ENCODE measurements at regions not wholly inside any gene's neighbourhood (a gene's known extent, or its start where the extent isn't known, plus 50 kb on each side); places are given as distances from the start of the nearest gene placed in this dataset.

GRCh38 chr4:97105347-97106099 is 1037.8 kb downstream of the STPG2 start:
- POLR2A ChIA-PET (ENCODE audit: low non-redundant PET), result no interaction called here
- TF ChIP-seq, protein P1, sequence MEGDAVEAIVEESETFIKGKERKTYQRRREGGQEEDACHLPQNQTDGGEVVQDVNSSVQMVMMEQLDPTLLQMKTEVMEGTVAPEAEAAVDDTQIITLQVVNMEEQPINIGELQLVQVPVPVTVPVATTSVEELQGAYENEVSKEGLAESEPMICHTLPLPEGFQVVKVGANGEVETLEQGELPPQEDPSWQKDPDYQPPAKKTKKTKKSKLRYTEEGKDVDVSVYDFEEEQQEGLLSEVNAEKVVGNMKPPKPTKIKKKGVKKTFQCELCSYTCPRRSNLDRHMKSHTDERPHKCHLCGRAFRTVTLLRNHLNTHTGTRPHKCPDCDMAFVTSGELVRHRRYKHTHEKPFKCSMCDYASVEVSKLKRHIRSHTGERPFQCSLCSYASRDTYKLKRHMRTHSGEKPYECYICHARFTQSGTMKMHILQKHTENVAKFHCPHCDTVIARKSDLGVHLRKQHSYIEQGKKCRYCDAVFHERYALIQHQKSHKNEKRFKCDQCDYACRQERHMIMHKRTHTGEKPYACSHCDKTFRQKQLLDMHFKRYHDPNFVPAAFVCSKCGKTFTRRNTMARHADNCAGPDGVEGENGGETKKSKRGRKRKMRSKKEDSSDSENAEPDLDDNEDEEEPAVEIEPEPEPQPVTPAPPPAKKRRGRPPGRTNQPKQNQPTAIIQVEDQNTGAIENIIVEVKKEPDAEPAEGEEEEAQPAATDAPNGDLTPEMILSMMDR (conservative IDR thresholded peaks at IDR 0.05; ENCODE audit: low read depth, low read length), result no peak
- TF ChIP-seq EZH2 (IDR thresholded peaks at IDR 0.05; ENCODE audit: borderline replicate concordance, low read depth, low read length, poor library complexity, severe bottlenecking), result no peak

DNA sequence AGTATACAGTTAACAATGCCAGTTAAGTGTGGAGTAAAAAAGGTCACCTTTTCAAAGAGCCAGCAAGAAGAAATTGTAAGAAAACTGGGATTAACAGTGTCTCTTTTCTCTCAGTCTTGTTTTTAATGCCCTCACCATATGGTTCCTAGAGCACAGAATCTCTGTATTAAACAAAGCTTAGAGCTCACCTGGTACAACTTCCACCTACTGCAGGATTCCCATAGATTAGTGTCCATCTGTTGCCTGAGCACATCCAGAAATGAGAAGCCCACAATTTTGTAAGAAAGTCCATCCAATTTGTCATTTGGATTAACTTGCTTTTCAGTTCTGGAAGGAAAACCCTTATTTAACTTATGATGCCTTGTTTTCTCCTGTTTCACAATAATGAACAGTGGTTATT is 1037.1 kb downstream of the STPG2 start:
- H3K27me3 ChIP-seq (replicated peaks; ENCODE audit: insufficient read depth, low read depth, low read length, poor library complexity), result no peaks in the 10 kb centered on the region
- no peaks in the 10 kb centered on the region for H3K4me1 ChIP-seq (ENCODE audit: insufficient read depth, low read length, poor library complexity, severe bottlenecking)
- CTCF ChIA-PET, result no interaction called here
- H3K9me3 ChIP-seq (ENCODE audit: low read depth, low read length, poor library complexity, severe bottlenecking), result no peaks in the 10 kb centered on the region
- no peaks in the 10 kb centered on the region for H3K36me3 ChIP-seq (ENCODE audit: insufficient read depth, low read length, poor library complexity, severe bottlenecking)
- BruUV-seq (replicated peaks), result no TSS peak
- DNase-seq (ENCODE audit: low spot score), result no peak
- no peak overlapping the region for H3K27ac ChIP-seq (ENCODE audit: low read depth, low read length, poor library complexity, severe bottlenecking)
- POLR2A ChIA-PET (ENCODE audit: low non-redundant PET), result no interaction called here
- no peak overlapping the region for H3K4me3 ChIP-seq (ENCODE audit: low read depth, low read length, poor library complexity, severe bottlenecking)
- intact Hi-C loops (cut with micrococcal nuclease; ENCODE audit: unreplicated experiment), result no loop called here
- TF ChIP-seq EZH2 (IDR thresholded peaks at IDR 0.05; ENCODE audit: borderline replicate concordance, low read depth, low read length, poor library complexity, severe bottlenecking), result no peak
- TF ChIP-seq, protein P1 (conservative IDR thresholded peaks at IDR 0.05; ENCODE audit: low read depth, low read length), result no peak

More at GRCh38 chr4:97105347-97106099, 1037.8 kb downstream of the STPG2 start:
- no peaks in the 10 kb centered on the region for H3K27me3 ChIP-seq (replicated peaks; ENCODE audit: insufficient read depth, low read depth, low read length, poor library complexity)
- H3K36me3 ChIP-seq (ENCODE audit: insufficient read depth, low read length, poor library complexity, severe bottlenecking), result no peaks in the 10 kb centered on the region
- no TSS peak for BruUV-seq (replicated peaks)
- no peak for DNase-seq (ENCODE audit: low spot score)
- intact Hi-C loops (cut with micrococcal nuclease; ENCODE audit: unreplicated experiment), result no loop called here
- CTCF ChIA-PET, result no interaction called here
- no peak overlapping the region for H3K4me3 ChIP-seq (ENCODE audit: low read depth, low read length, poor library complexity, severe bottlenecking)
- no peaks in the 10 kb centered on the region for H3K4me1 ChIP-seq (ENCODE audit: insufficient read depth, low read length, poor library complexity, severe bottlenecking)
- H3K27ac ChIP-seq (ENCODE audit: low read depth, low read length, poor library complexity, severe bottlenecking), result no peak overlapping the region
- no peaks in the 10 kb centered on the region for H3K9me3 ChIP-seq (ENCODE audit: low read depth, low read length, poor library complexity, severe bottlenecking)

DNA sequence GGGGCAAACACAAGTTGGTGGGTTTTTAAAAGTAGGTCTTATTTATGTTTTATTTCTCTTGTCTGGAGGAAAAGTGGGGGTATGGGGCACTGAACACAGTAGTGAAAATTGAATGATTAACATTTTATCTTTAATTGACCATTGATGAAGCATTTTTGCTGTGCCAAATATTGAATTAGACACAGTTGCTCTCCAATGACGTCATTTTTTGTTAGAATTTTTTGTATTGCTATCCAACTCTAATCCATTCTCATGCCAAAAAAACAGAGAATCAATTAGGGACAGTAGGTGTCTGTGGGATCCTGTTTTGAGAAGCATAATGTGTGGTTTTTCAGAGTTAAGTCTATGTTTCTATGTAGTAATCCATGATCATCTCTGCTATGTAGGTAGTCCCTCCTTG is 1032.8 kb downstream of the STPG2 start:
- BruUV-seq (replicated peaks), result no TSS peak
- POLR2A ChIA-PET (ENCODE audit: low non-redundant PET), result no interaction called here
- Histone ChIP-seq H3K9me3 (ENCODE audit: low read depth, low read length, poor library complexity, severe bottlenecking) (no peaks in the 10 kb centered on the region), H3K36me3 (ENCODE audit: insufficient read depth, low read length, poor library complexity, severe bottlenecking) (no peaks in the 10 kb centered on the region), H3K27ac (ENCODE audit: low read depth, low read length, poor library complexity, severe bottlenecking) (no peak overlapping the region), H3K27me3 (replicated peaks; ENCODE audit: insufficient read depth, low read depth, low read length, poor library complexity) (no peaks in the 10 kb centered on the region), H3K4me1 (ENCODE audit: insufficient read depth, low read length, poor library complexity, severe bottlenecking) (no peaks in the 10 kb centered on the region), H3K4me3 (ENCODE audit: low read depth, low read length, poor library complexity, severe bottlenecking) (no peak overlapping the region)
- CTCF ChIA-PET, result no interaction called here
- no peak for TF ChIP-seq EZH2 (IDR thresholded peaks at IDR 0.05; ENCODE audit: borderline replicate concordance, low read depth, low read length, poor library complexity, severe bottlenecking)
- TF ChIP-seq, protein P1 (conservative IDR thresholded peaks at IDR 0.05; ENCODE audit: low read depth, low read length), result no peak
- no peak for DNase-seq (ENCODE audit: low spot score)
- intact Hi-C loops (cut with micrococcal nuclease; ENCODE audit: unreplicated experiment), result no loop called here

Measured in A673 (cell line).